HepG2 (cell line): ENCODE measurements at regions not wholly inside any gene's neighbourhood (a gene's known extent, or its start where the extent isn't known, plus 50 kb on each side); places are given as distances from the start of the nearest gene placed in this dataset.

Source experiments
- ARNT ChIP-seq: fragments of 450-650 bp; IDR thresholded peaks from 2 replicates; pipeline ENCODE4 v1.6.1; 2017
- EZH2 ChIP-seq: conservative IDR thresholded peaks from 2 replicates; pipeline ENCODE4 v1.6.1; 2012; ENCODE audit warnings: mild to moderate bottlenecking, low read depth, low read length, moderate library complexity
- HHEX ChIP-seq: IDR thresholded peaks from 2 replicates; pipeline ENCODE4 v1.6.1; 2016; ENCODE audit warnings: control low read depth
- RBAK ChIP-seq: sonication (generic); formaldehyde crosslinking; IDR thresholded peaks from 2 replicates; pipeline ENCODE4 v1.5.1; 2020; ENCODE audit warnings: mild to moderate bottlenecking, missing genetic modification reagents
- SMARCC2 ChIP-seq: fragments of 450-650 bp; IDR thresholded peaks from 2 replicates; pipeline ENCODE4 v1.6.1; 2017; ENCODE audit warnings: antibody characterized with exemption, mild to moderate bottlenecking
- TF ChIP-seq, protein P1 (sequence below): IDR thresholded peaks from 2 replicates; pipeline ENCODE4 v1.6.1; 2012; ENCODE audit warnings: inconsistent platforms

DNA sequence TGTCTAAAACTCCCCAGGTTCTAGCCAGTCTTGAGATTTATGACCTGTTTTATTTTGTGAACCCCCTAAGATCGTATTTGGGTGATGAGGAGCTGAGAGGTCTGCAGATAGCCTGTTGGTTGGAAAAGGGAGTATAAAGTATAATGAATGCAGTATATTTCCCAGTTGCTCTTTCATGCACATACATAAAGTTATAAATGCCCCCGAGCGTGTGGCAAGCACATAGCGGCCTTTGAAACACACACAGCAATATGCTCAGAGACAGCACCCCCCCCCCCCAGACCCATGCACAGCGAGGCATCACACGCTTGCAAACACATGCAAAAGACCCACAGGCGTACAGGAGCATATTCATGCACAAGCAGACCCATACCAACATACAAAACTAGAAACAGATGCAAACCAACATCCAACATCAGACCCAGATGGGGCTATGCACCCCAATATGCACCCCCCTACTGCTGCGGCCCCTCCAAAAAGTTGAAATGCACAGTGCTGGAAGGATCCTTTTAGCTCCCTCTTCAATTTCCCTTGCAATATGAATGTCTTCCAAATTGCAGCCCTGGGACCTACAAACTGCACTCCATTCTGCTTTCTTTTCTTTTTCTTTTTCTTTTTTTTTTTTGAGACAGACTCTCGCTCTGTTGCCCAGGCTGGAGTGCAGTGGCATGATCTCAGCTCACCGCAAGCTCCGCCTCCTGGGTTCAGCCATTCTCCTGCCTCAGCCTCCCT, 82.2 kb upstream of the TBX3 start:
- TF ChIP-seq EZH2, result no peak
- TF ChIP-seq RBAK (CRISPR knock-in tag), result no peak
- no peak for TF ChIP-seq HHEX (CRISPR knock-in tag)
- TF ChIP-seq ARNT, result no peak
- TF ChIP-seq SMARCC2, result no peak
- TF ChIP-seq, protein P1, sequence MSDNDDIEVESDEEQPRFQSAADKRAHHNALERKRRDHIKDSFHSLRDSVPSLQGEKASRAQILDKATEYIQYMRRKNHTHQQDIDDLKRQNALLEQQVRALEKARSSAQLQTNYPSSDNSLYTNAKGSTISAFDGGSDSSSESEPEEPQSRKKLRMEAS, result no peak
